K562 (cell line): ENCODE measurements at regions not wholly inside any gene's neighbourhood (a gene's known extent, or its start where the extent isn't known, plus 50 kb on each side); places are given as distances from the start of the nearest gene placed in this dataset.

Experiments
- ATAC-seq: fragments of 200-7000 bp; cut with Tn5 transposase; 3 replicates; pipeline ENCODE4 v1.9.1; 2020; ENCODE audit warnings: moderate library complexity
- BruUV-seq: library from RNA; stranded (reverse); fragments of 400-500 nt; replicated peaks from 2 replicates; lab custom pipeline; 2021; lab: Mats Ljungman, UMichigan
- CTCF ChIA-PET: fragments of 300-600 bp; formaldehyde crosslinking; extraction: SDS; loops from one replicate; lab custom pipeline; 2021; ENCODE audit warnings: low intra/inter-chr PET ratio; lab: Yijun Ruan, JAX
- POLR2A ChIA-PET: fragments of 300-600, 350-650 bp; sonication (Branson Sonifier 250); formaldehyde crosslinking; extraction: SDS; loops from one replicate; lab custom pipeline; 2021; ENCODE audit warnings: antibody characterized with exemption, inconsistent platforms; lab: Yijun Ruan, JAX
- DNase-seq, 4 experiments: peaks; one replicate each; pipeline versions ENCODE4 v3.0.0 to v3.0.0-alpha.2; 2011 to 2018; ENCODE audit warnings: low spot score in 3 of 4, mixed read lengths in 3 of 4; ENCODE audit errors: extremely low read depth in 1 of 4
- FAIRE-seq: peaks from 2 replicates; lab custom pipeline; 2011; peaks lifted over from hg19 to GRCh38; lab: Jason Lieb, UNC
- H2AFZ ChIP-seq: 2 replicates; pipeline ENCODE4 v1.6.0; 2011; ENCODE audit warnings: low read depth, low read length, control low read depth, inconsistent platforms
- H3K27ac ChIP-seq: fragments of 200-600 bp; 3 replicates; pipeline ENCODE4 v1.8.0; 2011; ENCODE audit warnings: low read depth, mild to moderate bottlenecking, control low read depth, inconsistent platforms, low read length, moderate library complexity, mixed read lengths; ENCODE audit errors: extremely low read depth
- H3K27me3 ChIP-seq, 2 experiments: fragments of 300-600 bp in 1 of 2; 2 replicates in 1 of 2; 3 replicates in 1 of 2; pipeline versions ENCODE4 v1.6.0 to v1.8.0; 2011; ENCODE audit warnings: inconsistent platforms in 2 of 2, low read length in 2 of 2, mild to moderate bottlenecking in 1 of 2, mixed read lengths in 1 of 2, moderate library complexity in 1 of 2; ENCODE audit not compliant: control insufficient read depth in 2 of 2, insufficient read depth in 2 of 2
- H3K36me3 ChIP-seq: fragments of 300-600 bp; 3 replicates; pipeline ENCODE4 v1.8.0; 2011; ENCODE audit warnings: mild to moderate bottlenecking, low read length, inconsistent platforms; ENCODE audit not compliant: control insufficient read depth, insufficient read depth
- H3K4me1 ChIP-seq, 2 experiments: fragments of 200-600 bp in 1 of 2; replicated peaks in 1 of 2; 2 replicates in 1 of 2; 3 replicates in 1 of 2; pipeline versions ENCODE4 v1.5.1 to v1.8.0; 2011; ENCODE audit warnings: inconsistent platforms in 2 of 2, low read length in 2 of 2, mild to moderate bottlenecking in 1 of 2, mixed read lengths in 1 of 2, moderate library complexity in 1 of 2; ENCODE audit not compliant: control insufficient read depth in 2 of 2, insufficient read depth in 2 of 2
- H3K4me2 ChIP-seq: 2 replicates; pipeline ENCODE4 v1.6.1; 2011; ENCODE audit warnings: low read length, control low read depth, inconsistent platforms, mixed read lengths; ENCODE audit not compliant: insufficient read depth
- H3K4me3 ChIP-seq: fragments of 200-600 bp; sonication (generic), shearing (Covaris generic); 2 replicates; pipeline ENCODE4 v1.5.1; 2016; ENCODE audit warnings: control low read depth, inconsistent platforms
- H3K79me2 ChIP-seq: fragments of 200-600 bp; 3 replicates; pipeline ENCODE4 v1.8.0; 2011; ENCODE audit warnings: low read length, inconsistent platforms; ENCODE audit not compliant: control insufficient read depth, insufficient read depth
- H3K9ac ChIP-seq, 2 experiments: 2 replicates each; pipeline versions ENCODE4 v1.6.0 to v1.6.1; 2011; ENCODE audit warnings: low read depth in 2 of 2, low read length in 2 of 2, control low read depth in 1 of 2, inconsistent platforms in 1 of 2, mild to moderate bottlenecking in 1 of 2, mixed read lengths in 1 of 2; ENCODE audit not compliant: insufficient read depth in 1 of 2
- H3K9me1 ChIP-seq: one replicate; pipeline ENCODE4 v1.6.0; 2011; ENCODE audit warnings: inconsistent platforms, mild to moderate bottlenecking, low read length, moderate library complexity; ENCODE audit not compliant: control insufficient read depth, insufficient read depth
- H3K9me3 ChIP-seq: replicated peaks from 2 replicates; pipeline ENCODE4 v1.5.1; 2011; ENCODE audit warnings: low read depth, low read length, inconsistent platforms; ENCODE audit not compliant: control insufficient read depth, insufficient read depth
- H4K20me1 ChIP-seq: replicated peaks from 2 replicates; pipeline ENCODE4 v1.6.1; 2011; ENCODE audit warnings: low read length, inconsistent platforms, mixed read lengths; ENCODE audit not compliant: control insufficient read depth, insufficient read depth
- FOXJ2 ChIP-seq: fragments of 200-800 bp; sonication (Bioruptor generic); IDR thresholded peaks from 2 replicates; pipeline ENCODE4 v1.6.1; 2016; ENCODE audit warnings: missing genetic modification characterization, missing compliant biosample characterization
- HDAC8 ChIP-seq: fragments of 450-650 bp; IDR thresholded peaks from 2 replicates; pipeline ENCODE4 v1.6.1; 2016; ENCODE audit warnings: mild to moderate bottlenecking, missing genetic modification characterization, moderate library complexity, missing compliant biosample characterization
- ILF3 ChIP-seq: fragments of 450-650 bp; IDR thresholded peaks from 2 replicates; pipeline ENCODE4 v1.6.1; 2018; ENCODE audit warnings: antibody characterized with exemption, mild to moderate bottlenecking, moderate library complexity, borderline replicate concordance
- PCBP1 ChIP-seq: fragments of 200-400 bp; formaldehyde crosslinking; IDR thresholded peaks from 2 replicates; pipeline ENCODE4 v1.6.1; 2018; ENCODE audit warnings: mild to moderate bottlenecking, low read depth, low read length; ENCODE audit not compliant: poor library complexity, severe bottlenecking
- TBL1XR1 ChIP-seq, 2 experiments: IDR thresholded peaks; 2 replicates each; pipeline ENCODE4 v1.6.1; 2012; ENCODE audit warnings: improper control_type of control experiment in 2 of 2, low read length in 2 of 2, mild to moderate bottlenecking in 1 of 2
- ZFP36 ChIP-seq: fragments of 150-350 bp; IDR thresholded peaks from 2 replicates; pipeline ENCODE4 v1.6.1; 2018; ENCODE audit warnings: low read length, low read depth; ENCODE audit not compliant: partially characterized antibody
- ZNF384 ChIP-seq: IDR thresholded peaks from 2 replicates; pipeline ENCODE4 v1.6.1; 2012; ENCODE audit warnings: low read depth, low read length, improper control_type of control experiment
- WGBS: fragments of 100-300 bp; shearing (Covaris generic); methylation state at CpG from one replicate; pipeline ENCODE4 v1.1.6; 2016; ENCODE audit warnings: low coverage, mixed read lengths; ENCODE audit not compliant: insufficient coverage; ENCODE audit errors: missing lambda C conversion rate; 5-methylcytosine and 5-hydroxymethylcytosine counted together
- in situ Hi-C: fragments of 300-500 bp; cut with MboI; formaldehyde crosslinking; loops from 4 replicates; pipeline ENCODE4 v1.15.0; 2018; ENCODE audit warnings: inconsistent platforms, mixed read lengths
- intact Hi-C: fragments of 100-400 bp; cut with micrococcal nuclease; formaldehyde crosslinking; loops from 2 replicates; pipeline ENCODE4 v1.14.2; 2022
- TF ChIP-seq, protein P1 (sequence below): sonication (generic); formaldehyde crosslinking; IDR thresholded peaks from 2 replicates; pipeline ENCODE4 v1.8.1; 2023; ENCODE audit warnings: mild to moderate bottlenecking, missing genetic modification reagents

DNA sequence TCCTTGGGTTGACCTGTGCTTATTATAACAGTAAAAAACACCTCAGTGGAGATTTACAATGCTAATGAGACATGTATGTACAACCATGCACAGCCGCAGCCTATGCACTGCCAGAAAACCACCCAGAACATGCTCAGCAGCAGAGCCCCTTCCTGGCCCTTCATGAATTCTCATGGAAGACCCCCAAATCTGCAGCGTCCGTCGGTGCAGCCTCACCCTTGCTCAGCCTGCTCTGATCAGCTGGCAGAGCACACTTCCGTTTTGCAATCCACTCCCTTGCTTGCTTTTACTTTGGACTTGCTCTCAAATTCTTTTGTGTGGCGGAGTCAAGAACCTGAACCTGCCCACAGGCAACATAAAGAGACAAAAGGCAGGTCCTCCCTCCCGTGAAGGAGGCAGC is 378.2 kb upstream of the SULF2 start:
- FAIRE-seq = no peak
- CTCF ChIA-PET = no interaction called here
- Histone ChIP-seq H3K4me3 (no peak overlapping the region), H3K36me3 (no peaks in the 10 kb centered on the region), H3K4me2 (no peak overlapping the region), H3K79me2 (no peaks in the 10 kb centered on the region), H3K9ac (no peak overlapping the region), H3K9me3 (no peaks in the 10 kb centered on the region), H3K27me3 (peaks cover 7 to 45% of the 10 kb centered on the region in 2 experiments; a peak in 3 of 5 replicates), H4K20me1 (no peaks in the 10 kb centered on the region; the same call in none of the 2 replicates), H3K9me1 (no peaks in the 10 kb centered on the region), H3K27ac (no peak overlapping the region), H3K4me1 (no peaks in the 10 kb centered on the region), H2AFZ (no peak overlapping the region)
- TF ChIP-seq HDAC8 (tag) (no peak), ZFP36 (no peak), PCBP1 (no peak), FOXJ2 (no peak), ZNF384 (no peak), ILF3 (no peak), TBL1XR1 (IDR thresholded peaks at IDR 0.05; ENCODE audit: low read length in 2 of 2) (no peak)
- TF ChIP-seq, protein P1, sequence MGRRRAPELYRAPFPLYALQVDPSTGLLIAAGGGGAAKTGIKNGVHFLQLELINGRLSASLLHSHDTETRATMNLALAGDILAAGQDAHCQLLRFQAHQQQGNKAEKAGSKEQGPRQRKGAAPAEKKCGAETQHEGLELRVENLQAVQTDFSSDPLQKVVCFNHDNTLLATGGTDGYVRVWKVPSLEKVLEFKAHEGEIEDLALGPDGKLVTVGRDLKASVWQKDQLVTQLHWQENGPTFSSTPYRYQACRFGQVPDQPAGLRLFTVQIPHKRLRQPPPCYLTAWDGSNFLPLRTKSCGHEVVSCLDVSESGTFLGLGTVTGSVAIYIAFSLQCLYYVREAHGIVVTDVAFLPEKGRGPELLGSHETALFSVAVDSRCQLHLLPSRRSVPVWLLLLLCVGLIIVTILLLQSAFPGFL = no peak
- WGBS = 6% methylated on average over 6 of the region's 7 CpGs
- intact Hi-C loops (no loop called here), in situ Hi-C loops (no loop called here)
- no peak for ATAC-seq
- DNase-seq = no peak
- POLR2A ChIA-PET = no interaction called here
- no TSS peak for BruUV-seq
